Stomach (tissue), 4 donors: ENCODE measurements at regions not wholly inside any gene's neighbourhood (a gene's known extent, or its start where the extent isn't known, plus 50 kb on each side); places are given as distances from the start of the nearest gene placed in this dataset.

ENCODE experiments used
- POLR2A ChIP-seq, 4 donors: fragments of 450-650 bp; IDR thresholded peaks; one replicate each; pipeline ENCODE4 v1.6.1; 2016; ENCODE audit warnings: antibody characterized with exemption in 4 of 4, control low read depth in 2 of 4, mild to moderate bottlenecking in 1 of 4, moderate library complexity in 1 of 4
- TF ChIP-seq, protein P1 (sequence below), 7 experiments: fragments of 450-650 bp in 4 of 7; fragments of 200-600 bp in 3 of 7; sonication (generic) in 3 of 7; IDR thresholded peaks; one replicate each; pipeline ENCODE4 v1.5.1; 2016 to 2019; ENCODE audit warnings: antibody characterized with exemption in 7 of 7, control low read depth in 2 of 7, mild to moderate bottlenecking in 1 of 7

DNA sequence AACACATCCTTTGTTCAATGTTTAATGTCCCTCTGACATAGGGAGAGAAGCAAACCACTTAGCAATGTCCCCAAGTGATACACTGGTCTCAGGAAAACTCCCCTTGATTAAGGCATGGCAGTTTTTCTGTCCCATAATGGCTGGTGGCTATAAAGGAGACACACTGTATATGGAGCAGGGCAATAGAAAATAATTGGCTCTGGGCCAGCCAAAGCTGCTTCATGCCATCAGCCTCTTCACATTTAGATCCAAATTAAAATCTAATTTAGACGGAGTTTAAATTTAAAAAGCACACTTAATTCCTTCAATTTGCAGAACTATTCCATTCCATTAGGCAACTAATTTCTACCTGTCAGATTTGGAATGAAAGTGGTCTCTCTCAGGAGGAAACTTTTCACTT, 638.1 kb downstream of the DSC3 start:
- TF ChIP-seq, protein P1, sequence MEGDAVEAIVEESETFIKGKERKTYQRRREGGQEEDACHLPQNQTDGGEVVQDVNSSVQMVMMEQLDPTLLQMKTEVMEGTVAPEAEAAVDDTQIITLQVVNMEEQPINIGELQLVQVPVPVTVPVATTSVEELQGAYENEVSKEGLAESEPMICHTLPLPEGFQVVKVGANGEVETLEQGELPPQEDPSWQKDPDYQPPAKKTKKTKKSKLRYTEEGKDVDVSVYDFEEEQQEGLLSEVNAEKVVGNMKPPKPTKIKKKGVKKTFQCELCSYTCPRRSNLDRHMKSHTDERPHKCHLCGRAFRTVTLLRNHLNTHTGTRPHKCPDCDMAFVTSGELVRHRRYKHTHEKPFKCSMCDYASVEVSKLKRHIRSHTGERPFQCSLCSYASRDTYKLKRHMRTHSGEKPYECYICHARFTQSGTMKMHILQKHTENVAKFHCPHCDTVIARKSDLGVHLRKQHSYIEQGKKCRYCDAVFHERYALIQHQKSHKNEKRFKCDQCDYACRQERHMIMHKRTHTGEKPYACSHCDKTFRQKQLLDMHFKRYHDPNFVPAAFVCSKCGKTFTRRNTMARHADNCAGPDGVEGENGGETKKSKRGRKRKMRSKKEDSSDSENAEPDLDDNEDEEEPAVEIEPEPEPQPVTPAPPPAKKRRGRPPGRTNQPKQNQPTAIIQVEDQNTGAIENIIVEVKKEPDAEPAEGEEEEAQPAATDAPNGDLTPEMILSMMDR (IDR thresholded peaks at IDR 0.05): no peak
- no peak for TF ChIP-seq POLR2A (IDR thresholded peaks at IDR 0.05)
